ENCODE measurements at regions not wholly inside any gene's neighbourhood (a gene's known extent, or its start where the extent isn't known, plus 50 kb on each side); places are given as distances from the start of the nearest gene placed in this dataset.

DNA sequence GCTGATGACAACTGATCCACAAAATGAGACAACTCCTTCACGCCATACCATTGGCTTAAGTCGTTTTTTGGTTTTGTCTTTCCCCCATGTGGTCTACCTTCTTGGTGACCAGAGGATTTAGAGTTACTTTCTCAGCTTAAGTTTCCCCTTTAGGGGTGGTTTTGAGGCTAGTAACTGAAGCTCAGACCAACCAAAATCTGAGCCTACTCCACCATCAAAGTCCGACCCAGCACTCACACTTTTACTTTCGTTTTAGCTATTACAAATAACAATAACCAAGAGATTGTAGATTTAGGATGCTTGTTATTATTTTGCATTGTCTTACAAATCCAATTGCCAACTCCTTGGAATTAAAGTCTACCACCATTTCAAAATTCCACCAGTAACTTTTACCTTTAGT, 130.6 kb upstream of the MDM1 start:
- TF ChIP-seq, protein P1, sequence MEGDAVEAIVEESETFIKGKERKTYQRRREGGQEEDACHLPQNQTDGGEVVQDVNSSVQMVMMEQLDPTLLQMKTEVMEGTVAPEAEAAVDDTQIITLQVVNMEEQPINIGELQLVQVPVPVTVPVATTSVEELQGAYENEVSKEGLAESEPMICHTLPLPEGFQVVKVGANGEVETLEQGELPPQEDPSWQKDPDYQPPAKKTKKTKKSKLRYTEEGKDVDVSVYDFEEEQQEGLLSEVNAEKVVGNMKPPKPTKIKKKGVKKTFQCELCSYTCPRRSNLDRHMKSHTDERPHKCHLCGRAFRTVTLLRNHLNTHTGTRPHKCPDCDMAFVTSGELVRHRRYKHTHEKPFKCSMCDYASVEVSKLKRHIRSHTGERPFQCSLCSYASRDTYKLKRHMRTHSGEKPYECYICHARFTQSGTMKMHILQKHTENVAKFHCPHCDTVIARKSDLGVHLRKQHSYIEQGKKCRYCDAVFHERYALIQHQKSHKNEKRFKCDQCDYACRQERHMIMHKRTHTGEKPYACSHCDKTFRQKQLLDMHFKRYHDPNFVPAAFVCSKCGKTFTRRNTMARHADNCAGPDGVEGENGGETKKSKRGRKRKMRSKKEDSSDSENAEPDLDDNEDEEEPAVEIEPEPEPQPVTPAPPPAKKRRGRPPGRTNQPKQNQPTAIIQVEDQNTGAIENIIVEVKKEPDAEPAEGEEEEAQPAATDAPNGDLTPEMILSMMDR (IDR thresholded peaks at IDR 0.05; ENCODE audit: control insufficient read depth, extremely low read depth, insufficient read depth), result no peak
- no peak for DNase-seq (ENCODE audit: low read depth)
- H3K4me3 ChIP-seq (ENCODE audit: low read depth, low read length), result peak overlapping the region; percentile 19

DNA sequence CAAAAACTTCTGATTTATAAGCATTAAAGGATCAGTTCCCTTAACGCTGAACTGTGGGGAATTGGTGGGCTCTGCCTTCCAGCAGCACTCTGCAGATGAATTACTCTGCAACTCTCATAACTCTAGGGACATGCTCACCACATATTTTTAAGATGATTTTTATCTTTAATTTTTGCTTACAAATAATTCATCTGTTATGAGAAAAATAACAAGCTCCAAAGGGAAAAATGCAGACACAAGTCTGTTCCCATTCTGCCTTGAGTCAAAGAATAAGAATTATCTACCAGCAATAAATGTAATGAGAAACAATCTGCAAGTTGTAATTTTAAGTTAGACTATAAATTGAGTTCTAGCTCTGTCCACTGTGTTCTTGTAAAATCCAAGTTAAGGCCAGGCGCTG, 133.1 kb upstream of the MDM1 start:
- TF ChIP-seq, protein P1 (IDR thresholded peaks at IDR 0.05; ENCODE audit: control insufficient read depth, extremely low read depth, insufficient read depth), result no peak
- H3K4me3 ChIP-seq (ENCODE audit: low read depth, low read length), result no peak overlapping the region
- no peak for DNase-seq (ENCODE audit: low read depth)

DNA sequence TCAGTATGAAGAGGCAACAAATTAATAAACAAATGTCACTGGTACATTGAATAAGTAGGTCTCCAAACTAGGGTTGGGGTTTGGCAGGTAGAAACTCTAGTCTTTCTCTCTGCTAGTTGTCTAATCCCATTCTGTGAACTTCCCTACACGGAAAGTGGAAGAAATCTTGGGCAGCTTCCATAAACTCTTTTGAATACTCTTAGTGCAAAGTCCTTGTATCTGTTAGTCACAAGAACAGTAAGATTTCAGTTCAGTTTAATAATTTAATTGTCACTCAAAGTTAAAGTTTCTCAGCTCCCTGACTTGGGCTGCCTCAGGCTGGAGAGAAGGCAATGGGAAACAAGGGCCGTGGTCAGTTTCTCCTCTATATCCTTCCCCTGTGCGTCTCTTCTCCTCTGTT, 135.4 kb upstream of the MDM1 start:
- TF ChIP-seq, protein P1 (IDR thresholded peaks at IDR 0.05; ENCODE audit: control insufficient read depth, extremely low read depth, insufficient read depth), result no peak
- H3K4me3 ChIP-seq (ENCODE audit: low read depth, low read length), result no peak overlapping the region
- no peak for DNase-seq (ENCODE audit: low read depth)

DNA sequence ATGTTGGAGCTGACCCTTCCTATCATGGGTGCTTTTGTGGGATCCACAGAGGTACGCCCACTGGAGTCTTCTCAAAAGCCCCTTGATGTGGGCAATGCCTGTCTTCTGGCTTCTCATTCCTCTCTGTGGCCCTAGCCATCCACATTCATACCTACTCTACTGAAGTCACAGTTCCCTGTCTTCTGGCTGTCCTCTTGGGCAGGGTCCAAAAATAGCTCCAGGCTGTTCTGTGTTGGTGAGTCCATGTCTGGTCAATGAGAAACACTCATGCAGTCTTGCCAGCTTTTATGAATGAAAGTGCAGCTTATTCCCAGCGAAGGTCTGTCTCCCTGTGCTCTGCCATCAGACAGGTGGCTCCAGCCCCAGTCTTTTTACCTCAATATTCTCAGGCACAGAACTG, 135.9 kb upstream of the MDM1 start:
- DNase-seq (ENCODE audit: low read depth), result no peak
- TF ChIP-seq, protein P1 (IDR thresholded peaks at IDR 0.05; ENCODE audit: control insufficient read depth, extremely low read depth, insufficient read depth), result no peak
- H3K4me3 ChIP-seq (ENCODE audit: low read depth, low read length), result no peak overlapping the region

DNA sequence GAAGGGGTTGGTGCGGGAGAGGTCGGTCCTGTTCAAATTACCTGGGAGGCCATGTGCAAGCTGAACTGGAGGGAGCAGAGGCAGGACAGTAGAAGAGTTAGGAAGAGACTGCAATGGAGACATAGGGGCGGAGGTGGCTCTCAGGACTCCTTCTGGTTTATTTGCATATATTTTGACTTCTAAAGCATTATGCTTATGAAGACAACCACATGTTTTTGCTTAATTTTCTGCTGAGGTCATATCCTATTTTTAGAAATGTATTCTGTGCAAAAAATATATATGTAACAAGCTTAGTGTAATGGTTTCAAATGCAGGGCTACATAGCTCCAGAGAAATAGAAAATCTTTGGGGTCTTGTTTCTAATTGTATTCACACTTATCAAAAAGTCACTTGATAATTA, 137.0 kb upstream of the MDM1 start:
- TF ChIP-seq, protein P1 (IDR thresholded peaks at IDR 0.05; ENCODE audit: control insufficient read depth, extremely low read depth, insufficient read depth), result no peak
- no peak for DNase-seq (ENCODE audit: low read depth)
- no peak overlapping the region for H3K4me3 ChIP-seq (ENCODE audit: low read depth, low read length)

DNA sequence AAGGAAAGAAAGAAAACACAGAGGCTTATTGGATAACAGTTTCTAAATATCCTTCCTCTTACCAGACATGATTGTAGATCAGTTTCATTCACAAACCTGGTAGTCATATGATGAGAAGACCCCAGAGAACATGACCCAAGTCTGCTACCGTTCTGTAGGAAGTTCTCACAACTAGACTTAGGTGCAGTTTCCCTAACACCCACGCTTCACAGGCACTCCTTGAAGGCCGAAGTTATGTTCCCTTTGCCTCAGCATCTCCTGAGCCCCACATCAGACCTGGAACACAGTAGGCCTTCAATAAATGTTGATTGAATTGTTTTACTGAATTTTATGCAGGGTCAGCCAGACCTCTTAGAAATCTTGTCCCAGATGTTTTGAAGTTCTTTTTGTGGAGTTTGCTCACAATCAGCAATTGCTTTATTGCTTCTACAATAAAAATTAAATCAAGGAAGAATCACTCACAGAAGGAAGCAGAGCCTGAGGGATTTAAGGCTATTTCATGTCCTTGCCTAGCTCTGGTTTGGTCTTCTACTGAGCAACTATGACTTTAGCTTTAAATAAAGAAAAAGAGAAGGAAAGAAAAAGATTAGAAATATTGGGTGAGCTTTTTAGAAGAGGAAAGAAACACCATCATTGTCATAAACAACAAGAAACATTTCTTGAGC, 138.6 kb upstream of the MDM1 start:
- DNase-seq (ENCODE audit: low read depth), result no peak
- no peak overlapping the region for H3K4me3 ChIP-seq (ENCODE audit: low read depth, low read length)
- TF ChIP-seq, protein P1 (IDR thresholded peaks at IDR 0.05; ENCODE audit: control insufficient read depth, extremely low read depth, insufficient read depth), result no peak

Data from LNCaP clone FGC (cell line).